Tongue (tissue), 1 donor: ENCODE measurements at regions not wholly inside any gene's neighbourhood (a gene's known extent, or its start where the extent isn't known, plus 50 kb on each side); places are given as distances from the start of the nearest gene placed in this dataset.
A peak's percentile ranks its signal among the peaks of the same experiment; 100 is the strongest.

ENCODE experiments used
- DNase-seq: peaks from one replicate; pipeline ENCODE4 v3.0.0-alpha.2; 2015

- no peak for DNase-seq
Measured at GRCh38 chr20:39812116-39812515, 850.0 kb downstream of the DHX35 start.

DNA sequence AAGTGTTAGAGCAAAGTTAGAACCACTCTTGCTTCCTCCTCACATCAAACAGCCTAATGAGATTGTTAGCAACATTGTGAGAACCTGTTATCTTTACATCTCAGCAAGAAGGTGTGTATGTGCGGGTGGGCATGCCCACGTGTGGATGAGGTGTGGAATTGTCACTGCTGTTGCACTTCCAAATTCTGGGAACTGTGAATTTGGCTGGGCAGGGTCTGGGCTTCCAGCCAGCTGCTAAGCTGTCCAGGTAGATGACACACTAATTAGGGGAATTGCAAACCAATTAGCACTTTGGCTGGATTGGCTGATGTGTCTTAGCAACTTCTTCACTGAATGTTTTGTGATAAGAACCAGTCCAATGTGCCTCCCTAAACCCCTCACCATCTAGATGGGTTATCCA lies 848.2 kb downstream of the DHX35 start:
- DNase-seq = no peak

GRCh38 chr20:39808613-39809012 lies 846.5 kb downstream of the DHX35 start:
- DNase-seq = no peak

GRCh38 chr20:39800548-39800947 lies 838.4 kb downstream of the DHX35 start:
- DNase-seq = peak; percentile 30

- no peak for DNase-seq
Measured at GRCh38 chr20:39800111-39800510, 838.0 kb downstream of the DHX35 start.

DNA sequence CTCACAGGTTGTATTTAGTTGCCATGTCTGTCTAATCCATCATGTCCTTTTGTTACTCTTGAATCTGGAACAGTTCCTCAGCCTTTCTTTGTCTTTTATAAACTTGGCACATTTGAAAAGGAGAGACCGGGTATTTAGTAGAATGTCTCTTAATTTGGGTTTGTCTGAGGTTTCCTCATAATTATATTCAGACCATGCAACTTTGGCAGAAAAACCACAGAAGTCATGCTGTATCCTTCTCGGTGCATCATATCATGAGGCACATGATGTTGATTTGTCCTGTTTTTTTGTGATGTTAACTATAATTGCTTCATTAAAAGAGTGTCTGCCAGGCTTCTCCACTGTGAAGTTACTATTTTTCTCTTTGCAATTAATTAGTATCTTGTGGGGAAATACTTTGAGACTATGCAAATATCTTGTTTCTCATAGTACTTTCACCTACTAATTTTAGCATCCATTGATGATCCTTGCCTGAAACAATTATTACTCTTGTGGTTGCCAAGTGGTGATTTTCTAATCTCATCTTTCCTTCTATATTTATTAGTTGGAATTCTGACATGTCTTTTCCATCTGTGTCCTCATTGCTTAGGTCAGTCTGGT lies 837.3 kb downstream of the DHX35 start:
- DNase-seq = no peak

GRCh38 chr20:39795401-39796272 lies 833.5 kb downstream of the DHX35 start:
- peak; percentile 57 for DNase-seq

GRCh38 chr20:39792334-39792733 lies 830.2 kb downstream of the DHX35 start:
- DNase-seq = no peak

DNA sequence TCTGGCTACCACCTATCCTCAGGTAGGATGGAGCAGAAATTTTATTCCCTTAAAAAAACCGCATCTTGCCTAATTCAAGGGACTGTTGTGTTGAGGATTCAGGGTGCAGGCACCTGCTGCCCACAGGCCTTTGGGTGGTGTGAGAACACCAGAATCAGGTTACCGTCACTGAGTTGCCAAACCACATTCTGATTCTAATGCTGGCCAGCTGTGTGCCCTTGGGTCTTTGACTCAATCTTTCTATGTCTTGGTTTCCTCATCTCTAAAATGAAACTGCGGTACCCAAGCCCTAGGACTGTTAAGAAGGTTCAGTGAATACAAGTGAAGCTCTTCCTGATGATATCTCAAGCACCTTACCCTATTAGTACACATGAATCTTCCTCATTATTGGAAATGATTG lies 827.3 kb downstream of the DHX35 start:
- no peak for DNase-seq

DNA sequence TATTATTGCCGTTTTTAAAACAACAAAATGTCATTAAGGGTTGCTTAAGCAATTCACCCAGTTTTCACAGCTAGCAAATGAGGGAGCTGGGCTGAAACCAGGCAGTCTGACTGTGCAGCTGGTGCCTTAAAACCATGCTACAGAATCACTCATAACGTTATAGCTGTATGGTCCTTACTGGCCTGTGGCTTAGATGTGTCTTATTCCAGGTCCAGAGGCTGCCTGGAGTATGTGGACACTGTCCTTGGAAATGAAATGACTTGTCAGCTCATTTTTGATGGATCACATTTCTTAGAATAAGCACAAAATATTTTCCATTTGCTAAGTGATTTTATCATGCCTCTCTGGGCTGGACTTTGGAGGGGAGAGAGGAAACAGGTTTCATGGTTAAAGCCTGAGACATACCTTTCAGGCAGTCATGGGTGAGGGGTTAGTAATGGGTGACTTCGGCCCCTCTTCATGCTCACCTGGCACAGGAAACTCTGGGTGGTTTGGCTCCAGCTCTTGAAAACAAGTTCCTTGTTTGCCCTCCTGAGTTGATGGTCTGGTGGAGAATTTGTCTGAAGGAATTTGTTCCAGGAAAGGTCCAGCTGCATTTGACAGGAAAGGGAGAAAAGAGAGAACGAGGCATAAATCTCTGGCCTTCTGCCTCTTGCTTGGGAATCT lies 823.2 kb downstream of the DHX35 start:
- DNase-seq = no peak

DNA sequence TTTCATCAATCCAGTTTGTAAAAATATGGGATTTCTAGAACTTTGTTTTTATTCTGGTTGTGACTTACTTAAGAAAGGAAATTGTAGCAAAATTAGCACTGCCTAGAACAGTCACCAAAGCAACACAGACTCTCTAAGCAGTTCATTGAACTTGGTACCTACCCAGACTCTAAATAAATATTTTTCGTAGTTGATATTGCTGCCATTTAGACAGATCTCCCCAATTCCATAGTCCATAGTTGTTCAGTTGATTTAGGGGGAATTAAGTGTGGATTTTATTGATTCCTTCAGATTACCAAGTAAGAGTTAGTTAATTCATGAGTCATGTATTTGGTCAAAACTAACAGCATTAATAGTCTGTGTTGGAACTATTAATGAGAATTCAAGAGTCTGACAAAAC lies 822.5 kb downstream of the DHX35 start:
- no peak for DNase-seq

DNA sequence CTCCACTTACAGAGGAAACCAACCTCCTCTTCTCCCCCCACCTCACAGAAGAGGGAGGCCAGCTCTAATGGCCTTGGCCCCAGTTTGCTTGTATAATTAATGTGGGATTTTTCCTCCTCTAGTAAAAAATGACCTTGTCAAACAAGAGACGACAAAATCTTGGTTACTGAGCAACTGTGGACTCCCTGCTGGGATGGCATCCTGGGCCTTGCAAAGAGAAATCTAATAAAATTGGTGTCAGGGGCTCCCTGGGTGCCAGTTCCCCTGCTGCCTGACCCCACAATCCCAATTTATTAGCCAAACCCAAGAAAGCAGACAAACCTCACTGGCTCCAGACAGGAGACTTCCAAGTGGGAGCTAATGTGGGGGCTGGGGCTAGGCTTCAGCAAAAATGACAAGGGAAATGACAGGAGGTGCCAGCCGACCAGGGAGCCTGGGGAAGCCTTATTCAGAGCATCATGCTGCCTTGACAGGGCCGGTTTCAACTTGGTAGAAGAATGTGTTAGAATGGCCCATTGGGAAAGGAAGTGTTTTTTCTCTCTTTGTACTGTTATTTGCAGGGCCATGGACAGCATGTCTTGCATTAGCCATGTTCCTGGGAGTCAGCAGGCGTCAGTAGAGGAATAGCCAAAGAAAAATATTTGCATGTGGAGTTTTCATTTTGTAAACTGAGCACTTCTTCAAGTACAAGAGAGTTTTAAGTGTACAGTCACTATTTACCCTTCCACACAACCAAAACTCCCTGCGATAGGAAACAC lies 816.9 kb downstream of the DHX35 start:
- DNase-seq = no peak

GRCh38 chr20:39778431-39778830 lies 816.3 kb downstream of the DHX35 start:
- DNase-seq = no peak

DNA sequence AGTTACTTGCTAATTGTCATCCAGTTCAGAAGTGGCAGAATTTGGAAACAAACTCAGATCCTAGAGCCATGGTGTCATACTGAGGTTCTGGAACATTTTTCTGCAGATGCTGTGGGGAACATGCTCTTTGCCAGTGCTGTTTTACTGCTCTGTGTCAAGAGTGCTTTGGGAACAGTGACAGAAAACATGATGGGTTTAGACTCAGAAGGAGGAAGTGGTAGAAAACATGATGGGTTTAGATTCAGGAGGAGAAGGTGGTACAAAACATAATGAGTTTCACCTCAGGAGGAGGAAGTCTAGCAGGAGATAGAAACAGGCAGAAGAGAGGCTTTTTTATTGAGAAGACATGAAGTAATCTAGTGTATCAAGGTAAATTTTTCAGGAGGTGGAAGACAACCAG lies 815.5 kb downstream of the DHX35 start:
- DNase-seq = no peak

- DNase-seq = peak; percentile 45
Measured at GRCh38 chr20:39775110-39775509, 813.0 kb downstream of the DHX35 start.

DNA sequence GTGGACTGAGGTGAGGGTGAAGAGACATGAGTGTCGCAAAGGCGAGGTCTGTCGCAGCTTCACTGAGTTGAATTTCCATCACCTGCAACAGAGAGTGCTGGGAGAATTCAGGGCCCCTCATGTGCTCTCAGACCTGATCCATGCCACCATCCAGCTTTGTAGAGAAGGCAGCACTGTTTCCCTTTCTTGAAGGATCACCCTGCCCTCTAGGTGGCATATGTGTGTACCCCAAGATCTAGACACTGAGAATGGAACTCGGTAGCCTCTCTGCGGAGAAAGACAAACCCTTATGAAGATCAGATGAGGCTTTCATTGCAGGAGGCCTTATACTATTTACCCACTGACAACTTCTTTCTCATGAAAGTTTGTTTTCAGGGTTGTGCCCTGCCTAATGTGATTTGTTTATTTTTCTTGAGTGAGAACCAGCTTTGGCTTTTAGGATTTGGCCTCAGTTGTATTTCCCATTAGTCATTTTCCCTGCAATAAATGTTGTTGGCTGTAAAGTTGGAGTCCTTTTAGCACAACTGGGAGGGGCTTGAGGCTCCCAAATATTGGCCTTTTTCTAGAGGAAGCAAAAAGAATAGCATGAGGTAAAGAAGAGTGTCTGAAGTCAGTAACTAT lies 811.3 kb downstream of the DHX35 start:
- no peak for DNase-seq

DNA sequence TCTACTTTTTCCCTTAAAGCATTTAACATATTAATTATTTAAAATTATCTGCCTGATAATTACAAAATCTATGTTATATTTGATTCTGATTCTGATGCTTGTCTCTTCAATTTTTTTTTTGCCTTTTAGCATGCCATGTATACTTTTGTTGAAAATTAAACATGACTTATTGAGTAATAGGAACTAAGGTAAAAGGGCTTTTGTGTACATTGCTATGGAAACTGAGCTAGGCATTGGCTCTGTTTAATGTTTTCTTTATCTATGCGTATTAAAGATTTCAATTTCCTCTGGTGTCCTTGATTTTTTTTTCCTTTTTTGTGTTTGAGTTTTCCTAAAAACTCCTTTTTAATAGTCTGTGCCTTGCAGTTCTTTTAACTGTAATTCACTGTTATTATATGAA lies 805.2 kb downstream of the DHX35 start:
- DNase-seq = no peak

DNA sequence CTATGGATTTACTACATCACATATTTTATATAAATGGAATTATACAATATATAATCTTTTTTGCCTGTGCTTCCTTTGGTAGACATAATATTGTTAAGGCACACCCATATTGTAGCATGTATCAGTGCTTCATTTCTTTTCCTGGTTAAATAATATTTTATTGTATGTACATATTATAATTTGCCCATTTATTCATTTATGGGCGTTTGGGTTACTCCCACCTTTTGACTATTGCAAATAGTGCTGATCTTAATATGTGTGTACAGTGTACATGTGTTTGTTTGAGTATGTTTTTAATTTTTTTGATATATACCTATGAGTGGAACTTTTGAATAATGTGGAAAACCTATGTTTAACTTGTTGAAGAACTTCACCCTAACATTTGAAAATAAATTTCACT lies 804.2 kb downstream of the DHX35 start:
- DNase-seq = no peak

DNA sequence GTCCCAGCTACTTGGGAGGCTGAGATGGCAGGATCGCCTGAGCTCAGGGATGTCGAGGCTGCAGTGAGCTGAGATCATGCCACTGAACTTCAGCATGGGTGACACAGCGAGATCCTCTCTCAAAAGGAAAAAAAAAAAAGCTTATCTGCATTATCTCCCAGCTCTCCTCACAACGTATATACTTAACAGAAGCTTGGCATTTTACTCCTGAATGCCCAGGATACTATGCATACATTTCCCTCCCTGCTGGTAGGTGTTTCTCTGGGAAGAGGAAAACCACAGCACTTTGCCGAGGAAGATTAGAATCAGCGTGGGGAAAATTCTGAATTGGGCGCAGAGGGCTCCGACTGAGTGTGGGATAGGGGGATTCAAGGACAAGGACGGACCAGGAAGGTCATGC lies 800.6 kb downstream of the DHX35 start:
- DNase-seq = no peak

GRCh38 chr20:39758876-39759275 lies 796.7 kb downstream of the DHX35 start:
- no peak for DNase-seq

DNA sequence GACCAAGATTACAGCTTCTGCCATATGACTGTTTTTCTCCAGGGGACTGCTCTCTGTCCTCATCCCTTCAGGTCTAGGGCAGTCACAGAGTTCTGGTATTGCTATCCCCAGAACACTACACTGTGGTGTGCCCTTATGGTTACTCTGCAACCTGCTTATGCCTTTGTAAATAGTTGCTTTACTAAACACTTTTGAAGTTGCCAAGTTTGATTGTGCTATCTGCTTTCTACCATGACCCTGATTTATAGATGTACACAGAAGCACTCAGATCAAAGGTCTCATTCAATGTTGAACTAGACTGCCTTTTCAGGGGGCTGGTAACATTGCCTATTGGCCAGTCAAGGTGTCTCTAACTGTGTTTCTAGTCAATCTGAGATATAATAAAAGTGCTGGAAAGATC lies 794.7 kb downstream of the DHX35 start:
- DNase-seq = no peak

DNA sequence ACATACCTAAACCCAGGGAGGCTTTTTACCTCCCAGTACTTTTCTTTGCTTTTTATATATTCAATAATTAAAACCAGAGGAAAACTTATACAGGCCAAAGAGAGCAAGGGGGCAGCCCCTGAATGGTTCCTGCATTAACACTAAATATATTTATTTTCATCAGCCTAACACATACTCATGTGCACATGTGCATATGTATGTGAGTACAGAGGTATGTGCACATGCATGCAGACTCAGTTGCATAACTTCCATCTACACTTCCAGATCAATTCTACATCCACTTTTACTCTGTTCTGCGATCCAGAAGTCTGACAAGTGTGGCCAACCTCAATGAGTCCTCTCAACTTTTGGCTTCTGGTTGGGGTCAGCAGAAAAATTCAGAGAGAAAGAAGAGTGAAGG lies 794.2 kb downstream of the DHX35 start:
- DNase-seq = no peak
